H9 (cell line): ENCODE measurements at regions not wholly inside any gene's neighbourhood (a gene's known extent, or its start where the extent isn't known, plus 50 kb on each side); places are given as distances from the start of the nearest gene placed in this dataset.

Experiments
- DNase-seq: peaks from one replicate; pipeline ENCODE4 v3.0.0-alpha.2; 2017
- H2AFZ ChIP-seq: one replicate; pipeline ENCODE4 v1.6.1; 2013; ENCODE audit warnings: mild to moderate bottlenecking, low read length, control low read depth, moderate library complexity
- H2AK5ac ChIP-seq: 2 replicates; pipeline ENCODE4 v1.6.1; 2013; ENCODE audit warnings: low read length, control low read depth, mixed read lengths; ENCODE audit not compliant: insufficient read length
- H2BK120ac ChIP-seq: one replicate; pipeline ENCODE4 v1.6.1; 2013; ENCODE audit warnings: low read depth, mild to moderate bottlenecking, low read length, control low read depth, inconsistent platforms; ENCODE audit not compliant: poor library complexity, severe bottlenecking
- H2BK12ac ChIP-seq: 2 replicates; pipeline ENCODE4 v1.6.1; 2013; ENCODE audit warnings: low read length, control low read depth, mixed read lengths, low read depth; ENCODE audit not compliant: insufficient read length
- H2BK15ac ChIP-seq: 2 replicates; pipeline ENCODE4 v1.6.1; 2013; ENCODE audit warnings: low read depth, low read length, control low read depth
- H2BK20ac ChIP-seq: one replicate; pipeline ENCODE4 v1.6.1; 2013; ENCODE audit warnings: low read depth, mild to moderate bottlenecking, low read length, control low read depth, inconsistent platforms; ENCODE audit not compliant: poor library complexity, severe bottlenecking
- H2BK5ac ChIP-seq: 2 replicates; pipeline ENCODE4 v1.6.1; 2013; ENCODE audit warnings: low read length, control low read depth, mixed read lengths; ENCODE audit not compliant: insufficient read length
- H3K14ac ChIP-seq: 2 replicates; pipeline ENCODE4 v1.6.1; 2013; ENCODE audit warnings: low read length, control low read depth; ENCODE audit not compliant: insufficient read depth
- H3K18ac ChIP-seq: 2 replicates; pipeline ENCODE4 v1.6.1; 2013; ENCODE audit warnings: low read depth, mild to moderate bottlenecking, mixed read lengths, low read length, control low read depth; ENCODE audit not compliant: insufficient read length
- H3K23ac ChIP-seq: 2 replicates; pipeline ENCODE4 v1.6.1; 2013; ENCODE audit warnings: low read length, control low read depth, mixed read lengths, low read depth; ENCODE audit not compliant: insufficient read length
- H3K23me2 ChIP-seq: 2 replicates; pipeline ENCODE4 v1.6.1; 2013; ENCODE audit warnings: low read depth, mild to moderate bottlenecking, mixed read lengths, low read length, control low read depth; ENCODE audit not compliant: insufficient read length, poor library complexity, severe bottlenecking
- H3K27ac ChIP-seq: 2 replicates; pipeline ENCODE4 v1.5.1; 2013; ENCODE audit warnings: low read length, control low read depth, mixed read lengths, low read depth; ENCODE audit not compliant: insufficient read length
- H3K27me3 ChIP-seq: 2 replicates; pipeline ENCODE4 v1.6.1; 2013; ENCODE audit warnings: low read length, control low read depth, inconsistent platforms; ENCODE audit not compliant: insufficient read depth
- H3K4ac ChIP-seq: 2 replicates; pipeline ENCODE4 v1.6.1; 2013; ENCODE audit warnings: low read depth, mild to moderate bottlenecking, control low read depth, inconsistent platforms, low read length, moderate library complexity
- H3K4me1 ChIP-seq: 2 replicates; pipeline ENCODE4 v1.6.1; 2013; ENCODE audit warnings: low read length, control low read depth, inconsistent platforms; ENCODE audit not compliant: insufficient read depth
- H3K4me2 ChIP-seq: 2 replicates; pipeline ENCODE4 v1.6.1; 2013; ENCODE audit warnings: low read length, control low read depth, mixed read lengths; ENCODE audit not compliant: insufficient read length, insufficient read depth
- H3K56ac ChIP-seq: 2 replicates; pipeline ENCODE4 v1.6.1; 2013; ENCODE audit warnings: low read depth, mild to moderate bottlenecking, mixed read lengths, low read length, control low read depth; ENCODE audit not compliant: insufficient read length
- H3K79me1 ChIP-seq: 2 replicates; pipeline ENCODE4 v1.6.1; 2013; ENCODE audit warnings: low read depth, mild to moderate bottlenecking, moderate library complexity, low read length, control low read depth, inconsistent platforms; ENCODE audit not compliant: insufficient read depth, poor library complexity, severe bottlenecking
- H3K79me2 ChIP-seq: 2 replicates; pipeline ENCODE4 v1.6.1; 2013; ENCODE audit warnings: low read length, control low read depth, inconsistent platforms; ENCODE audit not compliant: insufficient read depth
- H3K9ac ChIP-seq: 2 replicates; pipeline ENCODE4 v1.6.1; 2013; ENCODE audit warnings: low read length, control low read depth, mixed read lengths; ENCODE audit not compliant: insufficient read length; ENCODE audit errors: extremely low read depth
- H3K9me3 ChIP-seq: one replicate; pipeline ENCODE4 v1.6.1; 2013; ENCODE audit warnings: low read depth, low read length, inconsistent platforms; ENCODE audit not compliant: control insufficient read depth
- H3T11ph ChIP-seq: one replicate; pipeline ENCODE4 v1.6.1; 2013; ENCODE audit warnings: mild to moderate bottlenecking, low read length, control low read depth, inconsistent platforms
- H4K20me1 ChIP-seq: one replicate; pipeline ENCODE4 v1.6.1; 2013; ENCODE audit not compliant: control insufficient read depth, insufficient read length, insufficient read depth
- H4K5ac ChIP-seq: 2 replicates; pipeline ENCODE4 v1.6.1; 2013; ENCODE audit warnings: low read depth, mild to moderate bottlenecking, mixed read lengths, low read length, control low read depth; ENCODE audit not compliant: insufficient read length
- H4K8ac ChIP-seq: replicated peaks from 2 replicates; pipeline ENCODE4 v1.6.1; 2013; ENCODE audit warnings: low read length, control low read depth, mixed read lengths, low read depth; ENCODE audit not compliant: insufficient read length
- H4K91ac ChIP-seq: 2 replicates; pipeline ENCODE4 v1.6.1; 2013; ENCODE audit warnings: low read depth, mild to moderate bottlenecking, moderate library complexity, mixed read lengths, low read length, control low read depth; ENCODE audit not compliant: insufficient read length
- H3K27ac Mint-ChIP-seq, 3 experiments: 2 replicates in 2 of 3; 3 replicates in 1 of 3; pipeline ENCODE4 v1.8.0; 2020 to 2021; ENCODE audit warnings: mixed read lengths in 3 of 3, mild to moderate bottlenecking in 1 of 3, moderate library complexity in 1 of 3
- H3K27me3 Mint-ChIP-seq: 2 replicates; pipeline ENCODE4 v1.8.0; 2021; ENCODE audit warnings: low read depth, mild to moderate bottlenecking, moderate library complexity, mixed read lengths
- H3K36me3 Mint-ChIP-seq, 3 experiments: 2 replicates in 2 of 3; 3 replicates in 1 of 3; pipeline ENCODE4 v1.8.0; 2020 to 2021; ENCODE audit warnings: low read depth in 3 of 3, mixed read lengths in 3 of 3; ENCODE audit not compliant: insufficient read depth in 1 of 3
- H3K4me1 Mint-ChIP-seq, 2 experiments: 2 replicates each; pipeline ENCODE4 v1.8.0; 2020; ENCODE audit warnings: mixed read lengths in 2 of 2
- H3K4me3 Mint-ChIP-seq, 2 experiments: 2 replicates in 1 of 2; 3 replicates in 1 of 2; pipeline ENCODE4 v1.8.0; 2020 to 2021; ENCODE audit warnings: mild to moderate bottlenecking in 2 of 2, mixed read lengths in 2 of 2, moderate library complexity in 1 of 2
- H3K9me3 Mint-ChIP-seq, 2 experiments: 2 replicates in 1 of 2; 3 replicates in 1 of 2; pipeline ENCODE4 v1.8.0; 2020; ENCODE audit warnings: mild to moderate bottlenecking in 2 of 2, mixed read lengths in 2 of 2, moderate library complexity in 1 of 2
- CTCF ChIP-seq: fragments of 200-600 bp; sonication (generic); conservative IDR thresholded peaks from 3 replicates; pipeline ENCODE4 v1.8.0; 2021; ENCODE audit warnings: antibody characterized with exemption, mild to moderate bottlenecking
- WGBS: extraction: QIAGEN DNeasy Blood & Tissue Kit; methylation state at CpG from one replicate; pipeline ENCODE4 v1.1.7; 2013; ENCODE audit warnings: missing lambda C conversion rate, low lambda C conversion rate, mixed read lengths; ENCODE audit not compliant: insufficient read length; ENCODE audit errors: extremely low coverage; 5-methylcytosine and 5-hydroxymethylcytosine counted together

GRCh38 chr2:82823892-82824291, 1635.2 kb downstream of the SUCLG1 start:
- Mint-ChIP-seq H3K4me1 (no peaks in the 10 kb centered on the region), H3K4me3 (no peak overlapping the region), H3K27me3 (no peaks in the 10 kb centered on the region), H3K27ac (no peak overlapping the region), H3K9me3 (no peaks in the 10 kb centered on the region), H3K36me3 (no peaks in the 10 kb centered on the region)
- Histone ChIP-seq H3K4me1 (no peaks in the 10 kb centered on the region), H3K27me3 (no peaks in the 10 kb centered on the region), H3K9me3 (no peaks in the 10 kb centered on the region), H3K23ac (no peak overlapping the region), H2BK12ac (no peak overlapping the region), H4K8ac (no peak overlapping the region), H4K91ac (no peak overlapping the region), H3K27ac (no peak overlapping the region), H2BK5ac (no peak overlapping the region), H2AK5ac (no peak overlapping the region), H3T11ph (no peak overlapping the region), H3K9ac (no peak overlapping the region), H2BK15ac (no peak overlapping the region), H3K79me2 (no peaks in the 10 kb centered on the region), H3K4ac (no peak overlapping the region), H3K23me2 (no peaks in the 10 kb centered on the region), H3K79me1 (no peaks in the 10 kb centered on the region), H2BK20ac (no peak overlapping the region), H3K4me2 (no peak overlapping the region), H3K56ac (no peak overlapping the region), H2BK120ac (no peak overlapping the region), H4K5ac (no peak overlapping the region), H3K18ac (no peak overlapping the region), H2AFZ (no peak overlapping the region), H3K14ac (no peak overlapping the region), H4K20me1 (no peaks in the 10 kb centered on the region)
- WGBS: no CpG with 5 or more reads among the region's 1 CpG
- no peak for DNase-seq
- TF ChIP-seq CTCF: no peak
